SK-N-SH (cell line): ENCODE measurements at regions not wholly inside any gene's neighbourhood (a gene's known extent, or its start where the extent isn't known, plus 50 kb on each side); places are given as distances from the start of the nearest gene placed in this dataset.

Experiments used
- CHD2 ChIP-seq: fragments of 150-350 bp; IDR thresholded peaks from 2 replicates; pipeline ENCODE4 v1.6.1; 2018; ENCODE audit warnings: low read length; ENCODE audit not compliant: partially characterized antibody
- EZH2phosphoT487 ChIP-seq: fragments of 200-600 bp; sonication (generic); IDR thresholded peaks from 2 replicates; pipeline ENCODE4 v1.6.1; 2017; ENCODE audit warnings: low read depth, mixed run types, mild to moderate bottlenecking, antibody characterized with exemption, moderate library complexity, borderline replicate concordance
- FOXM1 ChIP-seq: IDR thresholded peaks from 2 replicates; pipeline ENCODE4 v1.4.0; 2012; ENCODE audit warnings: low read depth, mild to moderate bottlenecking
- MXI1 ChIP-seq: IDR thresholded peaks from 2 replicates; pipeline ENCODE4 v1.6.1; 2012; ENCODE audit warnings: mild to moderate bottlenecking, low read depth, low read length, improper control_type of control experiment
- POLR2AphosphoS5 ChIP-seq: IDR thresholded peaks from 2 replicates; pipeline ENCODE4 v1.6.1; 2012; ENCODE audit warnings: low read depth, low read length
- RAD21 ChIP-seq: IDR thresholded peaks from 2 replicates; pipeline ENCODE4 v1.6.1; 2012; ENCODE audit warnings: mild to moderate bottlenecking, low read length
- RXRA ChIP-seq: IDR thresholded peaks from 2 replicates; pipeline ENCODE4 v1.4.0; 2012; ENCODE audit warnings: low read depth, mild to moderate bottlenecking, borderline replicate concordance
- SMC3 ChIP-seq: IDR thresholded peaks from 2 replicates; pipeline ENCODE4 v1.6.1; 2012; ENCODE audit warnings: low read depth, low read length, improper control_type of control experiment
- TAF1 ChIP-seq: IDR thresholded peaks from 2 replicates; pipeline ENCODE4 v1.6.1; 2012; ENCODE audit warnings: low read depth, mild to moderate bottlenecking, low read length, moderate library complexity, borderline replicate concordance
- YY1 ChIP-seq: IDR thresholded peaks from 2 replicates; pipeline ENCODE4 v1.4.0; 2012; ENCODE audit warnings: low read depth, mild to moderate bottlenecking
- TF ChIP-seq, protein P1 (sequence below): fragments of 200-600 bp; sonication (generic); IDR thresholded peaks from 2 replicates; pipeline ENCODE4 v1.6.1; 2017; ENCODE audit warnings: antibody characterized with exemption, mild to moderate bottlenecking, moderate library complexity
- TF ChIP-seq, protein P2 (sequence below): fragments of 150-350 bp; IDR thresholded peaks from 2 replicates; pipeline ENCODE4 v1.6.1; 2017; ENCODE audit warnings: antibody characterized with exemption, low read length, low read depth, borderline replicate concordance
- TF ChIP-seq, protein P3 (sequence below): IDR thresholded peaks from 2 replicates; pipeline ENCODE4 v1.6.1; 2012; ENCODE audit warnings: mild to moderate bottlenecking, low read depth, low read length, moderate library complexity

DNA sequence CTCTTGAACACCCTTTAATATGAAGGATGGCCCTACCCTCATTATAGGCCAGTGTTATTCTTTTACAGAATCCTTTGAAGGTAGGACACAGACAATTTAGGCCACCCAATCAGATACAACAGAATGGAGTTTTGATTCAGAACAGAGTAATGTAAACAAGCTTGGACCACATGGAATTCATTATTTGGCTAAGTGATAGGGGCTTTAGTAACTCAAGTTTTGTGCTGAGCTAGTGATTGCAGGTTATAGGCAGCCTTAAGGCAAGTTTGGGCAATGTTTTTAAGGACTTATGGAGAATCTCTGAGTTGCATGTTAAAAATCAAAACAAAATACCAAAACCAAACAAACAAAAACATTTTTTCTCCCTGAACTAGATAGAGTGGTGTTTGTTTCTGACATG is 312.1 kb upstream of the ROBO1 start:
- TF ChIP-seq EZH2phosphoT487 (no peak), CHD2 (no peak), RAD21 (no peak), YY1 (no peak), SMC3 (no peak), MXI1 (no peak), FOXM1 (no peak), TAF1 (no peak), POLR2AphosphoS5 (no peak), RXRA (no peak)
- TF ChIP-seq, protein P1, sequence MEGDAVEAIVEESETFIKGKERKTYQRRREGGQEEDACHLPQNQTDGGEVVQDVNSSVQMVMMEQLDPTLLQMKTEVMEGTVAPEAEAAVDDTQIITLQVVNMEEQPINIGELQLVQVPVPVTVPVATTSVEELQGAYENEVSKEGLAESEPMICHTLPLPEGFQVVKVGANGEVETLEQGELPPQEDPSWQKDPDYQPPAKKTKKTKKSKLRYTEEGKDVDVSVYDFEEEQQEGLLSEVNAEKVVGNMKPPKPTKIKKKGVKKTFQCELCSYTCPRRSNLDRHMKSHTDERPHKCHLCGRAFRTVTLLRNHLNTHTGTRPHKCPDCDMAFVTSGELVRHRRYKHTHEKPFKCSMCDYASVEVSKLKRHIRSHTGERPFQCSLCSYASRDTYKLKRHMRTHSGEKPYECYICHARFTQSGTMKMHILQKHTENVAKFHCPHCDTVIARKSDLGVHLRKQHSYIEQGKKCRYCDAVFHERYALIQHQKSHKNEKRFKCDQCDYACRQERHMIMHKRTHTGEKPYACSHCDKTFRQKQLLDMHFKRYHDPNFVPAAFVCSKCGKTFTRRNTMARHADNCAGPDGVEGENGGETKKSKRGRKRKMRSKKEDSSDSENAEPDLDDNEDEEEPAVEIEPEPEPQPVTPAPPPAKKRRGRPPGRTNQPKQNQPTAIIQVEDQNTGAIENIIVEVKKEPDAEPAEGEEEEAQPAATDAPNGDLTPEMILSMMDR: no peak
- TF ChIP-seq, protein P2, sequence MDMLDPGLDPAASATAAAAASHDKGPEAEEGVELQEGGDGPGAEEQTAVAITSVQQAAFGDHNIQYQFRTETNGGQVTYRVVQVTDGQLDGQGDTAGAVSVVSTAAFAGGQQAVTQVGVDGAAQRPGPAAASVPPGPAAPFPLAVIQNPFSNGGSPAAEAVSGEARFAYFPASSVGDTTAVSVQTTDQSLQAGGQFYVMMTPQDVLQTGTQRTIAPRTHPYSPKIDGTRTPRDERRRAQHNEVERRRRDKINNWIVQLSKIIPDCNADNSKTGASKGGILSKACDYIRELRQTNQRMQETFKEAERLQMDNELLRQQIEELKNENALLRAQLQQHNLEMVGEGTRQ: no peak
- TF ChIP-seq, protein P3, sequence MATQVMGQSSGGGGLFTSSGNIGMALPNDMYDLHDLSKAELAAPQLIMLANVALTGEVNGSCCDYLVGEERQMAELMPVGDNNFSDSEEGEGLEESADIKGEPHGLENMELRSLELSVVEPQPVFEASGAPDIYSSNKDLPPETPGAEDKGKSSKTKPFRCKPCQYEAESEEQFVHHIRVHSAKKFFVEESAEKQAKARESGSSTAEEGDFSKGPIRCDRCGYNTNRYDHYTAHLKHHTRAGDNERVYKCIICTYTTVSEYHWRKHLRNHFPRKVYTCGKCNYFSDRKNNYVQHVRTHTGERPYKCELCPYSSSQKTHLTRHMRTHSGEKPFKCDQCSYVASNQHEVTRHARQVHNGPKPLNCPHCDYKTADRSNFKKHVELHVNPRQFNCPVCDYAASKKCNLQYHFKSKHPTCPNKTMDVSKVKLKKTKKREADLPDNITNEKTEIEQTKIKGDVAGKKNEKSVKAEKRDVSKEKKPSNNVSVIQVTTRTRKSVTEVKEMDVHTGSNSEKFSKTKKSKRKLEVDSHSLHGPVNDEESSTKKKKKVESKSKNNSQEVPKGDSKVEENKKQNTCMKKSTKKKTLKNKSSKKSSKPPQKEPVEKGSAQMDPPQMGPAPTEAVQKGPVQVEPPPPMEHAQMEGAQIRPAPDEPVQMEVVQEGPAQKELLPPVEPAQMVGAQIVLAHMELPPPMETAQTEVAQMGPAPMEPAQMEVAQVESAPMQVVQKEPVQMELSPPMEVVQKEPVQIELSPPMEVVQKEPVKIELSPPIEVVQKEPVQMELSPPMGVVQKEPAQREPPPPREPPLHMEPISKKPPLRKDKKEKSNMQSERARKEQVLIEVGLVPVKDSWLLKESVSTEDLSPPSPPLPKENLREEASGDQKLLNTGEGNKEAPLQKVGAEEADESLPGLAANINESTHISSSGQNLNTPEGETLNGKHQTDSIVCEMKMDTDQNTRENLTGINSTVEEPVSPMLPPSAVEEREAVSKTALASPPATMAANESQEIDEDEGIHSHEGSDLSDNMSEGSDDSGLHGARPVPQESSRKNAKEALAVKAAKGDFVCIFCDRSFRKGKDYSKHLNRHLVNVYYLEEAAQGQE: no peak
